Kidney capillary endothelial cell (primary cell): ENCODE measurements at regions not wholly inside any gene's neighbourhood (a gene's known extent, or its start where the extent isn't known, plus 50 kb on each side); places are given as distances from the start of the nearest gene placed in this dataset.

Experiments used
- DNase-seq: peaks from one replicate; pipeline ENCODE4 v3.0.0-alpha.2; 2018; ENCODE audit warnings: low spot score

GRCh38 chr10:110375121-110375520 is 70.4 kb upstream of the SMNDC1 start:
- no peak for DNase-seq

GRCh38 chr10:110376021-110376766 is 71.5 kb upstream of the SMNDC1 start:
- peak; percentile 98 for DNase-seq

GRCh38 chr10:110376767-110377160 is 72.0 kb upstream of the SMNDC1 start:
- DNase-seq, result no peak

- no peak for DNase-seq
Observed at GRCh38 chr10:110378006-110378405, 73.3 kb upstream of the SMNDC1 start.

- DNase-seq, result no peak
Observed at GRCh38 chr10:110378533-110379108, 73.9 kb upstream of the SMNDC1 start.

- no peak for DNase-seq
Observed at GRCh38 chr10:110379831-110380230, 75.1 kb upstream of the SMNDC1 start.

- no peak for DNase-seq
Observed at GRCh38 chr10:110380293-110380692, 75.6 kb upstream of the SMNDC1 start.

GRCh38 chr10:110382695-110383094 is 78.0 kb upstream of the SMNDC1 start:
- no peak for DNase-seq

- DNase-seq, result no peak
Observed at GRCh38 chr10:110387617-110387982, 82.9 kb upstream of the SMNDC1 start.

- no peak for DNase-seq
Observed at GRCh38 chr10:110387983-110388686, 83.4 kb upstream of the SMNDC1 start.

GRCh38 chr10:110388687-110389052 is 84.0 kb upstream of the SMNDC1 start:
- no peak for DNase-seq

- no peak for DNase-seq
Observed at GRCh38 chr10:110389255-110389654, 84.5 kb upstream of the SMNDC1 start.

- DNase-seq, result no peak
Observed at GRCh38 chr10:110391541-110391940, 86.8 kb upstream of the SMNDC1 start.

GRCh38 chr10:110392121-110392520 is 87.4 kb upstream of the SMNDC1 start:
- DNase-seq, result no peak

GRCh38 chr10:110392868-110393740 is 88.4 kb upstream of the SMNDC1 start:
- no peak for DNase-seq

GRCh38 chr10:110393866-110394265 is 89.1 kb upstream of the SMNDC1 start:
- DNase-seq, result no peak

GRCh38 chr10:110394296-110394695 is 89.6 kb upstream of the SMNDC1 start:
- DNase-seq, result no peak

GRCh38 chr10:110394898-110395297 is 90.2 kb upstream of the SMNDC1 start:
- DNase-seq, result no peak

GRCh38 chr10:110395350-110396283 is 90.9 kb upstream of the SMNDC1 start:
- no peak for DNase-seq

GRCh38 chr10:110396284-110396651 is 91.5 kb upstream of the SMNDC1 start:
- DNase-seq, result no peak

- no peak for DNase-seq
Observed at GRCh38 chr10:110397856-110398255, 93.1 kb upstream of the SMNDC1 start.
